Liver (tissue), 7 donors: ENCODE measurements at regions not wholly inside any gene's neighbourhood (a gene's known extent, or its start where the extent isn't known, plus 50 kb on each side); places are given as distances from the start of the nearest gene placed in this dataset.

Source experiments
- DNase-seq: peaks from one replicate; pipeline ENCODE4 v3.0.0-alpha.2; 2017; ENCODE audit warnings: low spot score
- H3K27ac ChIP-seq, 2 donors: one replicate each; pipeline ENCODE4 v1.7.0; 2013; ENCODE audit warnings: inconsistent platforms in 2 of 2, low read length in 2 of 2, control low read depth in 1 of 2, low read depth in 1 of 2, mild to moderate bottlenecking in 1 of 2
- H3K27me3 ChIP-seq, 4 donors: one replicate each; pipeline versions ENCODE4 v1.6.1 to v1.7.0; 2013; ENCODE audit warnings: low read length in 3 of 4, inconsistent platforms in 1 of 4, mild to moderate bottlenecking in 1 of 4, moderate library complexity in 1 of 4; ENCODE audit not compliant: control insufficient read depth in 4 of 4, insufficient read depth in 4 of 4
- H3K36me3 ChIP-seq, 4 donors: one replicate each; pipeline versions ENCODE4 v1.6.1 to v1.7.0; 2013; ENCODE audit warnings: low read length in 3 of 4, mild to moderate bottlenecking in 3 of 4, low read depth in 1 of 4, moderate library complexity in 1 of 4; ENCODE audit not compliant: control insufficient read depth in 4 of 4, insufficient read depth in 3 of 4
- H3K4me1 ChIP-seq, 4 donors: one replicate each; pipeline versions ENCODE4 v1.6.1 to v1.7.0; 2013; ENCODE audit warnings: low read length in 3 of 4, mild to moderate bottlenecking in 3 of 4, moderate library complexity in 1 of 4; ENCODE audit not compliant: control insufficient read depth in 4 of 4, insufficient read depth in 4 of 4
- H3K4me3 ChIP-seq, 3 donors: one replicate each; pipeline versions ENCODE4 v1.6.1 to v1.7.0; 2013; ENCODE audit warnings: low read length in 3 of 3, control low read depth in 1 of 3, low read depth in 1 of 3, mild to moderate bottlenecking in 1 of 3
- H3K9ac ChIP-seq, 2 donors: one replicate each; pipeline ENCODE4 v1.7.0; 2013; ENCODE audit warnings: low read length in 2 of 2, mild to moderate bottlenecking in 2 of 2, moderate library complexity in 2 of 2, control low read depth in 1 of 2, low read depth in 1 of 2
- H3K9me3 ChIP-seq, 4 donors: one replicate each; pipeline versions ENCODE4 v1.6.1 to v1.7.0; 2013; ENCODE audit warnings: low read length in 3 of 4; ENCODE audit not compliant: control insufficient read depth in 4 of 4
- FOXA1 ChIP-seq: IDR thresholded peaks from 2 replicates; pipeline ENCODE4 v1.6.1; 2016; ENCODE audit warnings: antibody characterized with exemption
- JUND ChIP-seq, 2 donors: IDR thresholded peaks; 2 replicates each; pipeline ENCODE4 v1.6.1; 2016; ENCODE audit warnings: antibody characterized with exemption in 2 of 2
- MAX ChIP-seq: IDR thresholded peaks from 2 replicates; pipeline ENCODE4 v1.6.1; 2016; ENCODE audit warnings: antibody characterized with exemption
- NR2F2 ChIP-seq: IDR thresholded peaks from 2 replicates; pipeline ENCODE4 v1.6.1; 2016; ENCODE audit warnings: antibody characterized with exemption
- REST ChIP-seq: IDR thresholded peaks from 2 replicates; pipeline ENCODE4 v1.6.1; 2016; ENCODE audit warnings: antibody characterized with exemption, mild to moderate bottlenecking
- SP1 ChIP-seq: IDR thresholded peaks from 2 replicates; pipeline ENCODE4 v1.6.1; 2018; ENCODE audit warnings: antibody characterized with exemption, mild to moderate bottlenecking
- TAF1 ChIP-seq: conservative IDR thresholded peaks from 2 replicates; pipeline ENCODE4 v1.6.1; 2016; ENCODE audit warnings: antibody characterized with exemption, mild to moderate bottlenecking
- WGBS: extraction: QIAGEN DNeasy Blood & Tissue Kit; methylation state at CpG from one replicate; pipeline ENCODE4 v1.1.7; 2013; 5-methylcytosine and 5-hydroxymethylcytosine counted together
- donor health status: healthy.
- donor health status: healthy.
- donor health status: healthy.
- donor health status: healthy.

- TF ChIP-seq TAF1 (no peak), REST (no peak), FOXA1 (no peak)
- Histone ChIP-seq H3K9me3 (no peaks in the 10 kb centered on the region), H3K9ac (no peak overlapping the region), H3K27me3 (peaks cover 0 to 25% (median 1%) of the 10 kb centered on the region in 4 donors), H3K4me3 (peak overlapping the region in 1 of 3 donors; percentile 70), H3K27ac (no peak overlapping the region), H3K36me3 (no peaks in the 10 kb centered on the region), H3K4me1 (peaks cover 2 to 13% (median 7%) of the 10 kb centered on the region in 4 donors)
- DNase-seq: no peak
- 6% methylated on average over 20 of the region's 20 CpGs for WGBS
These were observed 200.9 kb upstream of the CAND1 start for GRCh38 chr12:67068204-67068731.

- no peak for TF ChIP-seq JUND (IDR thresholded peaks at IDR 0.05)
- no peak for TF ChIP-seq SP1
- no peak for TF ChIP-seq NR2F2
- TF ChIP-seq REST: no peak
- no peak for TF ChIP-seq MAX
- DNase-seq: no peak
- 2% methylated on average over 79 of the region's 81 CpGs for WGBS
- no peaks in the 10 kb centered on the region for H3K36me3 ChIP-seq
- H3K27ac ChIP-seq: no peak overlapping the region
- H3K4me1 ChIP-seq: peaks cover 2 to 13% (median 7%) of the 10 kb centered on the region in 4 donors
- H3K27me3 ChIP-seq: peaks cover 0 to 25% (median 1%) of the 10 kb centered on the region in 4 donors
- H3K9me3 ChIP-seq: no peaks in the 10 kb centered on the region
- H3K9ac ChIP-seq: no peak overlapping the region
- H3K4me3 ChIP-seq: peak overlapping the region in 1 of 3 donors; percentile 70
These were observed 200.3 kb upstream of the CAND1 start for GRCh38 chr12:67068761-67069450.
